ENCODE measurements at regions not wholly inside any gene's neighbourhood (a gene's known extent, or its start where the extent isn't known, plus 50 kb on each side); places are given as distances from the start of the nearest gene placed in this dataset.

DNA sequence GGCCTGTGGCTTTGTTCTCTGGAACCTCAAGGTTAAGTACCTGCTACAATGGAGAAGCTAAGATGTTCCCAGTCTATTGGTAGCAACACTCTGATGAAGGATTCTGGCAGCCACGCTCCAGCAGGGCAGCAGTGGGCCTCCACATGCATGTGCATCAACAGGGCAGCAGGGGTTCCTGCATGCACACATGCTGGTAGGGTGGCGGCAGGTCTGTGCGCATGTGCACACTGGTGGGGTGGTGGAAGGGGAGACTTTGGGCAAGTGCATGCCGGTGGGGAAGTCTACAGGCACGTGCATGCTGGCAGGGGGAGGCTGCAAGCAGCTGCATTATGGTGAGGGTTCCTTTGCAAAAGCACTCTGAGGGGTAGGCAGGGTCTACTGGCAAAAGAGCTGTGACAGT lies 160.7 kb downstream of the NKX6-1 start:
- TF ChIP-seq, protein P1, sequence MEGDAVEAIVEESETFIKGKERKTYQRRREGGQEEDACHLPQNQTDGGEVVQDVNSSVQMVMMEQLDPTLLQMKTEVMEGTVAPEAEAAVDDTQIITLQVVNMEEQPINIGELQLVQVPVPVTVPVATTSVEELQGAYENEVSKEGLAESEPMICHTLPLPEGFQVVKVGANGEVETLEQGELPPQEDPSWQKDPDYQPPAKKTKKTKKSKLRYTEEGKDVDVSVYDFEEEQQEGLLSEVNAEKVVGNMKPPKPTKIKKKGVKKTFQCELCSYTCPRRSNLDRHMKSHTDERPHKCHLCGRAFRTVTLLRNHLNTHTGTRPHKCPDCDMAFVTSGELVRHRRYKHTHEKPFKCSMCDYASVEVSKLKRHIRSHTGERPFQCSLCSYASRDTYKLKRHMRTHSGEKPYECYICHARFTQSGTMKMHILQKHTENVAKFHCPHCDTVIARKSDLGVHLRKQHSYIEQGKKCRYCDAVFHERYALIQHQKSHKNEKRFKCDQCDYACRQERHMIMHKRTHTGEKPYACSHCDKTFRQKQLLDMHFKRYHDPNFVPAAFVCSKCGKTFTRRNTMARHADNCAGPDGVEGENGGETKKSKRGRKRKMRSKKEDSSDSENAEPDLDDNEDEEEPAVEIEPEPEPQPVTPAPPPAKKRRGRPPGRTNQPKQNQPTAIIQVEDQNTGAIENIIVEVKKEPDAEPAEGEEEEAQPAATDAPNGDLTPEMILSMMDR (conservative IDR thresholded peaks at IDR 0.05; ENCODE audit: low read depth, low read length): no peak
- TF ChIP-seq MXI1 (IDR thresholded peaks at IDR 0.05; ENCODE audit: borderline replicate concordance, low read depth, low read length): no peak

Measured in IMR-90 (cell line).